ENCODE measurements at regions not wholly inside any gene's neighbourhood (a gene's known extent, or its start where the extent isn't known, plus 50 kb on each side); places are given as distances from the start of the nearest gene placed in this dataset.

DNA sequence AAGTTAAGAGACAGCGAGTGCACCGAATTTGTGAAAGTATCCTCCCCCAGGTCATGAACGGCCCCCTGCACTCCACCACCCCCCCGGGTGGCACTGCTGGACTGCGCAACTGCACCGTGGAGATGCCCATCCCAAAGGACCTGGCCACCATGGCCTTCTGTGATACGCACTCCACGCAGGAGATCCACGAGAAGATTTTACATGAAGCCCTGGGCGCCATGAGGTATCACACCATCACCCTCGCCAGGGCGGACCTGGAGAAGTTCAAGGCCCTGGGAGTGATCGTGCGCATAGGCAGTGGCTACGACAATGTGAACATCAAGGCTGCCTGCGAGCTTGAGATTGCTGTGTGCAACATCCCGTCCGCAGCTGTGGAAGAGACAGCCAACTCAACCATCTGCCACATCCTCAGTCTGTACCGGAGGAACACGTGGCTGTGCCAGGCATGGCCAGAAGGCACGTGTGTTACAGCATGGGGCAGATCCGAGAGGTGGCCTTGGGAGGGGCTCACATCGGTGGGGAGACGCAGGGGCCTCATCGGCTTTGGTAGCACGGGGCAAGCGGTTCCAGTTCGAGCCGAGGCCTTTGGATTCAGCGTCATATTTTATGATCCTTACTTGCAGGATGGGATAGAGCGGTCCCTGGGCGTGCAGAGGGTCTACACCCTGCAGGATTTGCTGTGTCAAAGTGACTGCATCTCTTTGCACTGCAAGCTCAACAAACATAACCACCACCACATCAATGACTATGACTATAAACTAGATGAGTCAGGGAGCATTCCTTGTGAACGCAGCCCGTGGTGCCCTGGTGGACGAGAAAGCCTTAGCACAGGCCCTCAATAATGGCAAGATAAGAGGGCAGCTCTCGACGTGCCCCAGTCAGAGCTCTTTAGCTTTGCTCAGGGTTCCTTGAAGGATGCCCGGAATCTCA is 290.8 kb upstream of the MC4R start:
- DNase-seq (ENCODE audit: low spot score), result no peak

DNA sequence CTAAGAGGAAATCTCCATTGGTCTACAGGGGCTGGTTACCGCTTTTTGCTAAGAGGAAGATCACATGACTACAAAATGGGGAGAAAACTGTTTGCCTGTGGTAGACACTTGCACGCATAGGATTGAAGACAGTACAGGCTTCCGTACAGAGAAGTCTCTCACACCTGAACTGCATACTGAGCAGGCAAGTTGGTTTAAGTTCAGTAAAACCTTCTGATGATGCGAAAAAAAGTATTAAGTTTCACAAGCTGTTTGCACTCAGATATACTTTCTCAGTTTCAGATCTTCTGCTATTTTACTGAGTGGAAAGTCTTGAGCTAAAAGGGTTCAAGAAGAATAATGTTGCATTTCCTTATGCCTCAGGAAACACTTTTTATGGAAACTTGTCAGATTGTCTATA is 292.2 kb upstream of the MC4R start:
- no peak for DNase-seq (ENCODE audit: low spot score)

GRCh38 chr18:60667016-60667415 is 294.4 kb upstream of the MC4R start:
- DNase-seq (ENCODE audit: low spot score), result no peak

- DNase-seq (ENCODE audit: low spot score), result no peak
These were observed 296.0 kb upstream of the MC4R start for GRCh38 chr18:60668583-60668982.

DNA sequence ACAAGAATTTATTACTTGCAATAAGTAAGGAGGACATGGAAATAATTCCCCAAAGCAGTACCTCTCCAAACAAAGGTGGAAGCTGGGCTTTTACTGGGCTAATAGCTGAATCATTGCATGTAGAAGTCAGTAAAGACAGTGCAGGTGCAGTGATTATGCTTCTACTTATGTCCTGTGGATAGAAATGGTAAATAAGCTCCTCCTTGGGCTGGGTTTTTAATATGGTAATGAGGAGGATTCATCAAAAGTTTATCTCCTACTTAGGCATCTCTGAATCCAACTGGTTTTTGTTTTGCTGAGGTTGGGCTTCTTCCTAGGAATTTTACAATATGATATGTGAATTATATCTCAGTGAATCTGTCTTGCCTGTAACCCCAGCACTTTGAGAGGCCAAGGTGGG is 297.4 kb upstream of the MC4R start:
- DNase-seq (ENCODE audit: low spot score), result no peak

DNA sequence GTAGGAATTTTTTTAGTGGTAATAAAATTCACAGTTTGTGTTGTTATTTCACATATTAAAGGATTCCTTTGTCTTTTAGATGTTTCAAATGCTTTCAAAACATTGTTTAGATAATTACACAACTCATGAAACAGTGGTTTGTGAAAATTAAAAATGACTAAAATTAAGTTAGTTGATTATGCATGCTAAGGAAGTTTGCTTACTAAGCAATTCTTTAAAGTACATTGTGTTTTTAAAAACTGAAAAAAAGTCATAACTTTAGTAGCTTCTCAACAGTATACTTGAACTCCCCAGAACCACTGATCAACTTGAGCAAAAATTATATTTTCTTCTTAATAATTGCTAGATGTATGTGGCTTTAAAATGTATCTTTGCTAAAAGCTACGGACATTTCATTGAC is 298.4 kb upstream of the MC4R start:
- no peak for DNase-seq (ENCODE audit: low spot score)

DNA sequence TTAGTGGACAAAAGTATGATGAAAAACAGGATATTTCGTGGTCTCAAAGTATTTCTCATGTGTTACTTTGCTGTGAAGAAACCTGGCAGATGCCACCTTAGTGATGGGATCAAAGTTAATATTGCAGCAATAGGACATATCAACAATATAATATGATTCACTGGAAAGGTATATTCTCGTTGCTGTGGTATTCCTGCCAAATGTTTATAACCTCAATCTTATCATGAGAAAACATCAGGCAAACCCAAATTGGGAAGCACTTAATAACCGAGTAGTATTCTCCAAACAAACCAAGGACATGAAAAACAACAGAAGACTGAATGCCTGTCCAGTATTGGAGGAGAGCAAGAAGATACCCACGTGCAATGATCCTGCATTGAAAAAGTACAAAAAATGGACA is 302.6 kb upstream of the MC4R start:
- DNase-seq (ENCODE audit: low spot score), result no peak

GRCh38 chr18:60675801-60676200 is 303.2 kb upstream of the MC4R start:
- DNase-seq (ENCODE audit: low spot score), result no peak

DNA sequence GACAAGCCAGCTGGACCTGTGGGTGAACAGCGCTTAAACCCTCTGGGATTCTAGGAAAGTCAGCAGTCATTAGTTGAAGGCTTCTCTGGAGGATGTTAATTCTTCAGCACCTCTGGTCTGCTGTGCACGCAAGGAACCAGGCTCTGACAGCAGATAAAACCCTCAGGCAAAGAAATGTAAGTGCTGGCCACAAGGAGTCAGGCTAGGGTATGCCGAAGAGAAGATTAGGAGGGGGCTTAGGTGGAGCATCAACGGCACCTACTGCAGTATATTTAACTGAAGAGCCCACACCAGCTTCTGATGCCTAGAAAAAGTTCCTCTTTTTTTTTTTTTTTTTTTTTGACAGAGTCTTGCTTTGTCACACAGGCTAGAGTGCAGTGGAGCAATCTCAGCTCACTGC is 304.2 kb upstream of the MC4R start:
- DNase-seq (ENCODE audit: low spot score), result no peak

GRCh38 chr18:60684843-60685513 is 312.4 kb upstream of the MC4R start:
- DNase-seq (ENCODE audit: low spot score), result peak; percentile 15

DNA sequence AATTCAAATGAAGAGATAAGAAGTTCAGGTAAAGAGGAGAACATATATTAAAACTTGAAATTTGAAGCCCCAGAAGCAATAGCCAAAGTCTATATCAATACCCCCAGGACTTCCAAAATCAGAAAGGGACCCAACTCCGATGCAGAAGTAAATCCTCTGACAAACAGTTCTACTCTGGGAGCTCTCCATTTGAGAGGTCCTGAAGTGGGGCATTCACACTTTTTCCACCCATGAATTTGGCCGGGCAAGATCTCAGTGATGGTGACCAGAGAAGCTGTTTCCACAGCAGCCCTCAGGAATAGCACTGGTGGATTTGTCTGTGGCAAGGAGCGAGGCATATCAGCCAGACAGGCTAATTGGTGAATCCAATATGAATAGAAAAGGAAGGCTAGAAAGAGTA is 313.6 kb upstream of the MC4R start:
- no peak for DNase-seq (ENCODE audit: low spot score)

DNA sequence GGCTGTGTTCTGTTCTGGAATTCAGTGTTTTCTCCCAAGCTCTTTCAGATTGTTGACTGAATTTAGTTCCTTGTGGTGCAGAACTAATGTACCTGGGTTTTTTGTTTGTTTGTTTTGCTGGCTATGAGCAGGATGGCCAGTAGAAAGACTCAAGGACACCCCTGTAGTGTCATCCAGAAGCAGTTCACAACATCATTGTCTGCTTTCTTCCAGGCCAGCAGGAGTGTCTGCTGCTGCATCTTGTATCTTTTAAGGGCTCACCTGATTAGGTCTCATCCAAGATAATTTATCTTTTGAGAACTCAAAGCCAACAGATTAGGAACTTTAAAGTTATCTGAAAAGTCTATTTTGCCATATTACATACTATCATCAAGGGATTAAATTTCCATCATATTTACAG is 318.5 kb upstream of the MC4R start:
- no peak for DNase-seq (ENCODE audit: low spot score)

- DNase-seq (ENCODE audit: low spot score), result no peak
These were observed 320.9 kb upstream of the MC4R start for GRCh38 chr18:60693426-60693825.

GRCh38 chr18:60698901-60699300 is 326.3 kb upstream of the MC4R start:
- no peak for DNase-seq (ENCODE audit: low spot score)

GRCh38 chr18:60722742-60723141 is 350.2 kb upstream of the MC4R start:
- DNase-seq (ENCODE audit: low spot score), result no peak

DNA sequence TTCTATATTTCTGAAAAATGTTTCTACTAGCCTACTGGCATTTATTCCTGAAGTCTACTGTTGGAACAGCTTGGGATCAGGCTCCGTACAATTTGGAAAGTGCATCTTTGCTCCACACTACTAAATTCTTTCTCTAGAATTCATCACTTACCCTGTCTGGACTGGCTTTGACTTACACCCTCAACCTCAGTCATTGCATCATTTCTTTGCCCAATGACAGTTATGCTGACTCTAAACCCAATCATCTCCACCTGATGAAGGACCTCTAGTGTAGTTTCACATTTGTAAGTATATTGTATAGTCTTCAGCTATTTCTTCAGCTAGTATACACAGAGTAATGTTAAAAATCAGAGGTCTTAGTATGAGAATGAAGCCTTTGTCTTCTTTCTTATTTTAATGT is 359.6 kb upstream of the MC4R start:
- no peak for DNase-seq (ENCODE audit: low spot score)

GRCh38 chr18:60739212-60739611 is 366.6 kb upstream of the MC4R start:
- DNase-seq (ENCODE audit: low spot score), result no peak

DNA sequence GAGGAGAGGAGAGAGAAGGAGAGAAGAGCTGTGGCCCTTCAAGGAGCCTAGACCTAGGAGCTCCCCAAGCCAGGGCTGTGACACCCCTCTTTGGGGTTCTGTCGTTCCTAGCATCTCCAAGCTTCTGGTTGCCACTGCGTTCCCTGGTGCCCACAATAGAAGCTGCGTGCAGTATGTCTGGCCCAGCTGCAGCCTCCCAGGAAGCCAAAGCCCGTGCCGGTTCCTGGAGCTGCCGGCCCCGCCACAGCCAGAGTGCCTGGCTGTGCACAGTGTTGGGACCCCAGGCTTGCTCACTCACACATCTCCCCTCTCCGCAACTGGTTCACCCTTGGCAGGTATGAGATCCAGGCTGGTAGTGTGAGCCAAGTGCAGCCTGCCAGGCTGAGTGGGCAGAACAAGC is 367.7 kb upstream of the MC4R start:
- no peak for DNase-seq (ENCODE audit: low spot score)

DNA sequence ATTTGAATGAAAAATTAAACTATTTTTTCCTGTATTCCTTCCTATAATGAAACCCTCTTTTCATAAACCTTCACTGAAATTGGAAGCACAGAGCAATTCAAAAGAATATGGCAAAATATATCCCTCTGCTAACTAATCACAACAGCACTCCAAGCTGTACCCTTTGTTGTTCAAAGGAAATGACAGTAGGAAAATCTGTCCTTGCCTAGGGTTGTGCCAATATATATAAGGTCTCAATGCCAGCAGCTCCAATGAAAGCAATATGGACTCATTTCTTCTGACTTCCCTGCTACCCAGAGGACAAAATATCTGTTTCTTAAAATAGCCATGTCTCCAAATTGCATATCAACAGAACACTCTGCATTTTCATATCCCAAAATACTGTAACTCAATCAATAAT is 373.9 kb upstream of the MC4R start:
- no peak for DNase-seq (ENCODE audit: low spot score)

DNA sequence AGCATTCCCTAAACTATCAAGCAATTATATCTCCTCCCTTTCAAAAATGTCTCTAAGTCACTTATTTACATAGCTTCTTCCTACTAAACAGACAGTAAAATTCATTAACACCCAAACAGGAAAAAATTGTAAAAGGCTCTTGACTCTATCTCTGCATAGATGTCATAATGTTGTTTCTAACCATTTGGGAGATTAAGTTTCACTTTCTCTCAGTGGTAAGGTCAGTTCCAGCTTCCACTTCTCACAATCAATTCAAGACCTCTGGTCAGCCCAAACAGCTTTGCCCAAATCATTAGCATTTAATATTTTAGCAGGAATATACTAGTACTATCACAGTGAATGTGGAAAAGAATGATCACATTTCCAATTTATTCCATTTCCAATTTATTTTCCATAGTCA is 374.3 kb upstream of the MC4R start:
- DNase-seq (ENCODE audit: low spot score), result no peak

DNA sequence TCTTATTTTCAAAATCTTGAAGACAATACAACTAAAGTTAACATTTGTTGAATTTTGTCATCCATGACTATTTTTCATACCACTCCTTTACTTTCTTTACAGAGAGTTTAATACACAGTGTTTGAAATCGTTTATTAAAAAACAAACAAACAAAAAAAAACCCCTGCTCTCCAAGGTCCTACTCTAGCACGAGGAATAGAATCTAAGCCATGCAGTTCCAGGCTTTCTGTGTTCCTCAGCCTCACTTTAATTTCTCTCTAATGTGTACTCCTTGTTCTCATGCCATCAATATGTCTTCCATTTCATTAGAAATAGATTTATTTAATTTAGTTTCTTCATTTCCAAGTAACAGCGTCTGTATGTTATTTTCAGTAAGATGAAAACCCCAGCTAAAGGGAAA is 381.2 kb upstream of the MC4R start:
- DNase-seq (ENCODE audit: low spot score), result no peak

- DNase-seq (ENCODE audit: low spot score), result no peak
These were observed 381.9 kb upstream of the MC4R start for GRCh38 chr18:60754413-60755009.

DNA sequence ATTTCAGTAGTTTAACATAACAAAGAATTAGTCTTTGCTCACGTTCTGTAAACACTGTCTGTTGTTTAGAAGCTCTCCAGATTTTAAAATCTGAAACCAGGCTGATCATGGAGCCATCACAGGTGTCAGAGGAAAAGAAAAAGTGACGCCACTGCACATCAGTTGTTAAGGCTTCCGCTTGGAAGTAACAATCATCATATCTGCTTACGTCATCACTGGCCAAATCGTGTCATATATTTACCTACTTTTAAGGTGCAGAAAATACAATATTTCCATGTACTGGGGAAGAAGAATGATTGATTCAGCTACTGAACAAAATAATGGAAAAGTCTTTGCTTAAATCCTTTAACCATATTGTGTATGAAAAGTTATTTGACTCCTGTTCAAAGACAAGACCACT is 382.6 kb upstream of the MC4R start:
- no peak for DNase-seq (ENCODE audit: low spot score)
